ENCODE measurements at regions not wholly inside any gene's neighbourhood (a gene's known extent, or its start where the extent isn't known, plus 50 kb on each side); places are given as distances from the start of the nearest gene placed in this dataset.
"Not testable (repeated sequence)": the region's sequence is repeated elsewhere in the genome, so short reads cannot be mapped to it uniquely, and the experiment has no call there.

- TF ChIP-seq Cebpa-rat (IDR thresholded peaks at IDR 0.05), result no peak
- Histone ChIP-seq H3K27me3 (no peaks in the 10 kb centered on the region), H4K20me1 (no peaks in the 10 kb centered on the region), H3K4me2 (no peak overlapping the region), H3K4me1 (no peaks in the 10 kb centered on the region), H3K9ac (no peak overlapping the region), H3K36me3 (no peaks in the 10 kb centered on the region), H3K27ac (no peak overlapping the region), H3K4me3 (no peak overlapping the region), H3K9me3 (replicated peaks in 1 of 11) (no peaks in the 10 kb centered on the region)
Observed at GRCh38 chr5:13179407-13180087, 764.9 kb downstream of the DNAH5 start.

GRCh38 chr5:13143630-13144029 is 800.9 kb downstream of the DNAH5 start:
- Histone ChIP-seq H3K4me3 (no peak overlapping the region), H3K9me3 (replicated peaks in 1 of 11) (peaks cover 0 to 5% (median 0%) of the 10 kb centered on the region in 11 experiments; a peak in 1 of 22 replicates), H3K27me3 (no peaks in the 10 kb centered on the region), H3K9ac (no peak overlapping the region), H3K27ac (no peak overlapping the region), H3K36me3 (no peaks in the 10 kb centered on the region), H4K20me1 (no peaks in the 10 kb centered on the region), H3K4me2 (no peak overlapping the region), H3K4me1 (no peaks in the 10 kb centered on the region)
- TF ChIP-seq Cebpa-rat (IDR thresholded peaks at IDR 0.05), result no peak

- no peak for TF ChIP-seq Cebpa-rat (IDR thresholded peaks at IDR 0.05)
- Histone ChIP-seq H4K20me1 (no peaks in the 10 kb centered on the region), H3K4me3 (no peak overlapping the region), H3K9ac (no peak overlapping the region), H3K9me3 (replicated peaks in 1 of 11) (0 out of 22 replicates have a peak, but pooled peaks cover 0 to under 1% (median 0%) of the 10 kb centered on the region in 11 experiments), H3K4me2 (no peak overlapping the region), H3K4me1 (no peaks in the 10 kb centered on the region), H3K27me3 (no peaks in the 10 kb centered on the region), H3K27ac (no peak overlapping the region), H3K36me3 (no peaks in the 10 kb centered on the region)
Observed at GRCh38 chr5:13143214-13143613, 801.3 kb downstream of the DNAH5 start.

DNA sequence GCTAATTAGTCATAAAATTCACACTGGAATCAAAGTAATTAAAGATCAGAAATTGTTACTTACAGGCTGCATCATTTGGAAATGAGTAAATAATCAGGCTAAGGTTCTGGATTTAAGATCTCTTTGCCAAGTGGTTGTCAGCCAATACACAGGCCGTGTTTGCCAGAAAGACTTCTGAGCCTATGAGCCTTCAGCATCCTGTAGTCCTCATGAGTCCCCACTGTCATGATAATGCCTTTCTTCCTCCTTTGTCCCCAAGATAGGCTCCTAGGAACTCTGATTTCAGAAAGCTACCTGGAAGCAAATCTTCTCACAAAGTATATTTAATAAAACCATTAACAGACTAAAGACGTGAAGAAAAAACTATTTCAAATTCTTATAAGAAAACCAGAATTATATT is 810.5 kb downstream of the DNAH5 start:
- Histone ChIP-seq H3K27ac (no peak overlapping the region), H3K9ac (no peak overlapping the region)

DNA sequence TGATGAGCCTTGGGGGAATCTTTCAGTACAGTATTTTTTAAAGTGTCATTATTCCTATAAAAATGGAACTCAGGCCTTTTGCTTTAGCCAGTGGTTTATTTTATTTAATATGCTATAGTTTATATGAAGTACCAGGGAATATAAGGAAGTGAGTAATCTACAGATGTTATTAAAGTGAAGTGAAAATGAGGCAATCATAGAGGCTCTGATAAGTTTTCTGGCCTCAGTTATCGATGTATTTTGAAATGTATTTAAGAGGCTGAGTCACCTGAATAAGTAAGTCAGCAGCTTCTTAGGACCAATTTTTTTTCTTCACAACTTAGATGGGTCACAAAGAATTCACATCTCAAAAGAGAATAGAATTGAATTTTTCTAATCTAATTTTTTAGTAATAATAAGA is 829.0 kb downstream of the DNAH5 start:
- H3K4me3 ChIP-seq, result no peak overlapping the region
- peak overlapping the region in 5 of 11 experiments; percentile 35 to 54 (median 44); a peak in 7 of 22 replicates for H3K4me2 ChIP-seq
- TF ChIP-seq Cebpa-rat (IDR thresholded peaks at IDR 0.05), result no peak
- no peaks in the 10 kb centered on the region for H3K9me3 ChIP-seq (replicated peaks in 1 of 11)
- H3K27ac ChIP-seq, result peak overlapping the region in 5 of 11 experiments; percentile 10 to 63 (median 57); a peak in 8 of 22 replicates
- H4K20me1 ChIP-seq, result no peaks in the 10 kb centered on the region
- H3K9ac ChIP-seq, result no peak overlapping the region
- H3K27me3 ChIP-seq, result no peaks in the 10 kb centered on the region
- H3K36me3 ChIP-seq, result no peaks in the 10 kb centered on the region
- H3K4me1 ChIP-seq, result peaks cover 0 to 17% (median 0%) of the 10 kb centered on the region in 10 experiments; a peak in 7 of 20 replicates

More for the DNA sequence above, 810.5 kb downstream of the DNAH5 start:
- Histone ChIP-seq H3K4me2 (no peak overlapping the region), H3K36me3 (no peaks in the 10 kb centered on the region), H3K27me3 (no peaks in the 10 kb centered on the region), H3K4me1 (peaks cover 0 to 9% (median 6%) of the 10 kb centered on the region in 10 experiments; a peak in 13 of 20 replicates), H4K20me1 (no peaks in the 10 kb centered on the region), H3K9me3 (replicated peaks in 1 of 11) (peaks cover 0 to 4% (median 0%) of the 10 kb centered on the region in 11 experiments; a peak in 1 of 22 replicates), H3K4me3 (no peak overlapping the region)
- no peak for TF ChIP-seq Cebpa-rat (IDR thresholded peaks at IDR 0.05)

- Histone ChIP-seq H3K36me3 (no peaks in the 10 kb centered on the region), H3K4me2 (peak overlapping the region in 1 of 11 experiments; percentile 15; a peak in 1 of 22 replicates), H3K4me1 (peaks cover 0 to 10% (median 0%) of the 10 kb centered on the region in 10 experiments; a peak in 2 of 20 replicates), H3K27ac (no peak overlapping the region), H4K20me1 (no peaks in the 10 kb centered on the region), H3K4me3 (no peak overlapping the region), H3K27me3 (no peaks in the 10 kb centered on the region), H3K9ac (no peak overlapping the region), H3K9me3 (replicated peaks in 1 of 11) (no peaks in the 10 kb centered on the region)
- TF ChIP-seq Cebpa-rat (IDR thresholded peaks at IDR 0.05), result no peak
Observed at GRCh38 chr5:13108265-13108664, 836.2 kb downstream of the DNAH5 start.

- Histone ChIP-seq H3K9me3 (replicated peaks in 1 of 11) (no peaks in the 10 kb centered on the region), H3K9ac (no peak overlapping the region), H3K4me3 (no peak overlapping the region), H3K4me1 (peaks cover 0 to 10% (median 0%) of the 10 kb centered on the region in 10 experiments; a peak in 2 of 20 replicates), H3K27me3 (no peaks in the 10 kb centered on the region), H4K20me1 (no peaks in the 10 kb centered on the region), H3K27ac (no peak overlapping the region), H3K4me2 (peak overlapping the region in 1 of 11 experiments; percentile 15; a peak in 1 of 22 replicates), H3K36me3 (no peaks in the 10 kb centered on the region)
- TF ChIP-seq Cebpa-rat (IDR thresholded peaks at IDR 0.05), result no peak
Observed at GRCh38 chr5:13107537-13107936, 837.0 kb downstream of the DNAH5 start.

DNA sequence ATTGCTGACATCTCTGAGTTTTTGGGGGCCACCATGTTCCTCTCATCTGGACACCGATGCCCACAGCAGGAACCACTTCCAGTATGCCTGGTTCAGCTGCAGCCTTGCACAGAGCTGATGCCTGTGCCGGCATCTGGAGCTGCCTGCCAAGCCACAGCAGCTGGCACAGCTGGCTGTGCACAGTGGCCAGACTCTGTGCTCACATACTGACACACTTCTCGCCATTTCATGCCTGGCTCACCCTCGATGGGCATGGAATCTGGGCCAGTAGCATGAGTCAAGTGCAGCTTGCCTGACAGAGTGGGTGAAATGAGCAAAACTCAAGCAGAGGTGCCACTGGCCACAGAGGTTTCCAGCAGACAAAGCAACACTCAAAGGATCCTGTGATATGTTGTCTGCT is 863.4 kb downstream of the DNAH5 start:
- no peaks in the 10 kb centered on the region for H3K27me3 ChIP-seq
- no peak overlapping the region for H3K9ac ChIP-seq
- H3K27ac ChIP-seq, result no peak overlapping the region
- no peaks in the 10 kb centered on the region for H4K20me1 ChIP-seq
- no peak overlapping the region for H3K4me2 ChIP-seq
- H3K36me3 ChIP-seq, result no peaks in the 10 kb centered on the region
- TF ChIP-seq Cebpa-rat (IDR thresholded peaks at IDR 0.05), result no peak
- no peak overlapping the region for H3K4me3 ChIP-seq
- no peaks in the 10 kb centered on the region for H3K4me1 ChIP-seq
- H3K9me3 ChIP-seq (replicated peaks in 1 of 11), result peaks cover 12 to 16% (median 13%) of the 10 kb centered on the region in 11 experiments

GRCh38 chr5:13072936-13073335 is 871.6 kb downstream of the DNAH5 start:
- H3K9me3 ChIP-seq (replicated peaks in 1 of 11), result peaks cover 36 to 49% (median 43%) of the 10 kb centered on the region in 11 experiments
- not testable (repeated sequence) for H3K27ac ChIP-seq

GRCh38 chr5:13063088-13063487 is 881.4 kb downstream of the DNAH5 start:
- no peak for TF ChIP-seq Cebpa-rat (IDR thresholded peaks at IDR 0.05)
- Histone ChIP-seq H4K20me1 (no peaks in the 10 kb centered on the region), H3K4me1 (peaks cover 0 to 7% (median 3%) of the 10 kb centered on the region in 10 experiments; a peak in 6 of 20 replicates), H3K4me3 (no peak overlapping the region), H3K27ac (no peak overlapping the region), H3K27me3 (no peaks in the 10 kb centered on the region), H3K9ac (no peak overlapping the region), H3K4me2 (no peak overlapping the region), H3K36me3 (no peaks in the 10 kb centered on the region), H3K9me3 (replicated peaks in 1 of 11) (no peaks in the 10 kb centered on the region)

More at GRCh38 chr5:13072936-13073335, 871.6 kb downstream of the DNAH5 start:
- not testable (repeated sequence) for H3K27me3 ChIP-seq, H4K20me1 ChIP-seq, H3K4me1 ChIP-seq, H3K4me3 ChIP-seq, H3K36me3 ChIP-seq, H3K4me2 ChIP-seq, H3K9ac ChIP-seq
